ENCODE measurements at regions not wholly inside any gene's neighbourhood (a gene's known extent, or its start where the extent isn't known, plus 50 kb on each side); places are given as distances from the start of the nearest gene placed in this dataset.

DNA sequence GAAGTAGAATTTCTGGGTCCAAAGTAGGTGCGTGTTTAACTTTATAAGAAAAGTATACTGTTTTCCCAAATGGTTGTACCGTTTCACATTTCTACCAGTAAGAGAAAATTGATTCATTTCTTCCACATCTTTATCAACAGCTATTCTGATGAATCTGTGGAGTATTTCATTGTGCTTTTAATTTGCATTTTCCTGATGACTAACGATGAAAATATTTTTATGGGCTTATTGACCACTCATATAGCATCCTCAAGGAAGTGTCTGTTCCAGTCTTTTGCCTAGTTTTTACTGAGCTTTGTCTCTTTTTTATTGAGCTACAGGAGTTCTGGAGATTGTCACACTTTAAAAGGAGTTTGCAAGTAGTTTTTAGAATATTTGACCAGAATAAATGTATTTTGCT, 92.6 kb downstream of the ASB9 start:
- Histone ChIP-seq H3K14ac (replicated peaks; ENCODE audit: low read depth, low read length) (no peak overlapping the region), H2AK9ac (replicated peaks; ENCODE audit: low read depth, low read length, poor library complexity) (no peak overlapping the region), H3K9me1 (ENCODE audit: insufficient read depth, low read length) (no peaks in the 10 kb centered on the region), H3K27ac (ENCODE audit: insufficient read depth, low read length) (no peak overlapping the region), H3K23ac (ENCODE audit: low read depth, low read length) (no peak overlapping the region), H2BK15ac (ENCODE audit: low read depth, low read length) (no peak overlapping the region), H4K5ac (ENCODE audit: low read depth, low read length) (no peak overlapping the region), H3K79me1 (ENCODE audit: low read depth in 1 of 2, low read length in 2 of 2) (no peaks in the 10 kb centered on the region), H3K56ac (ENCODE audit: extremely low read depth, insufficient read depth, low read length) (no peak overlapping the region), H2AFZ (replicated peaks; ENCODE audit: low read length, poor library complexity) (no peak overlapping the region), H2BK120ac (ENCODE audit: low read depth, low read length) (no peak overlapping the region), H2BK5ac (ENCODE audit: low read depth, low read length, poor library complexity, severe bottlenecking) (no peak overlapping the region), H3K18ac (ENCODE audit: low read depth, low read length) (no peak overlapping the region), H3K4ac (ENCODE audit: low read depth, low read length) (no peak overlapping the region), H4K8ac (ENCODE audit: low read depth in 2 of 2, low read length in 2 of 2) (no peak overlapping the region), H3K27me3 (ENCODE audit: control insufficient read depth, insufficient read depth, low read length) (no peaks in the 10 kb centered on the region), H4K91ac (ENCODE audit: insufficient read depth, low read depth, low read length) (no peak overlapping the region), H3K4me1 (ENCODE audit: control insufficient read depth, insufficient read depth, low read length) (no peaks in the 10 kb centered on the region), H2AK5ac (ENCODE audit: low read depth, low read length) (no peak overlapping the region), H3K4me2 (ENCODE audit: low read depth, low read length) (no peak overlapping the region), H3K9ac (ENCODE audit: low read depth, low read length) (no peak overlapping the region), H3K36me3 (ENCODE audit: control insufficient read depth, insufficient read depth, low read length) (no peaks in the 10 kb centered on the region), H4K20me1 (ENCODE audit: insufficient read depth, low read length) (no peaks in the 10 kb centered on the region), H3K4me3 (ENCODE audit: insufficient read depth, low read depth, low read length) (no peak overlapping the region), H3K9me3 (ENCODE audit: control insufficient read depth, insufficient read depth, low read length) (no peaks in the 10 kb centered on the region), H2BK20ac (ENCODE audit: low read depth, low read length) (no peak overlapping the region)
- ChIA-PET POLR2A (ENCODE audit: unreplicated experiment) (no interaction called here), CTCF (no interaction called here)
- no peak for ATAC-seq (ENCODE audit: low read depth)
- TF ChIP-seq MAZ (IDR thresholded peaks at IDR 0.05; ENCODE audit: borderline replicate concordance, low read depth, low read length) (no peak), RCOR1 (IDR thresholded peaks at IDR 0.05; ENCODE audit: insufficient replicate concordance, low read length) (no peak), RFX5 (IDR thresholded peaks at IDR 0.05; ENCODE audit: low read depth, low read length) (no peak), SMC3 (IDR thresholded peaks at IDR 0.05; ENCODE audit: low read depth, low read length) (no peak), CEBPB (IDR thresholded peaks at IDR 0.05; ENCODE audit: low read depth, low read length) (no peak), MAFK (IDR thresholded peaks at IDR 0.05; ENCODE audit: low read depth, low read length) (no peak), NFE2L2 (IDR thresholded peaks at IDR 0.05; ENCODE audit: low read depth, low read length) (no peak), MXI1 (IDR thresholded peaks at IDR 0.05; ENCODE audit: borderline replicate concordance, low read depth, low read length) (no peak), BHLHE40 (IDR thresholded peaks at IDR 0.05; ENCODE audit: low read depth, low read length) (no peak), CHD1 (IDR thresholded peaks at IDR 0.05; ENCODE audit: low read depth, low read length) (no peak), POLR2A (IDR thresholded peaks at IDR 0.05; ENCODE audit: low read depth, low read length) (no peak), RAD21 (IDR thresholded peaks at IDR 0.05; ENCODE audit: low read length) (no peak)
- TF ChIP-seq, protein P1, sequence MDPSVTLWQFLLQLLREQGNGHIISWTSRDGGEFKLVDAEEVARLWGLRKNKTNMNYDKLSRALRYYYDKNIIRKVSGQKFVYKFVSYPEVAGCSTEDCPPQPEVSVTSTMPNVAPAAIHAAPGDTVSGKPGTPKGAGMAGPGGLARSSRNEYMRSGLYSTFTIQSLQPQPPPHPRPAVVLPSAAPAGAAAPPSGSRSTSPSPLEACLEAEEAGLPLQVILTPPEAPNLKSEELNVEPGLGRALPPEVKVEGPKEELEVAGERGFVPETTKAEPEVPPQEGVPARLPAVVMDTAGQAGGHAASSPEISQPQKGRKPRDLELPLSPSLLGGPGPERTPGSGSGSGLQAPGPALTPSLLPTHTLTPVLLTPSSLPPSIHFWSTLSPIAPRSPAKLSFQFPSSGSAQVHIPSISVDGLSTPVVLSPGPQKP (IDR thresholded peaks at IDR 0.05; ENCODE audit: borderline replicate concordance, low read depth, low read length) = no peak
- TF ChIP-seq, protein P2, sequence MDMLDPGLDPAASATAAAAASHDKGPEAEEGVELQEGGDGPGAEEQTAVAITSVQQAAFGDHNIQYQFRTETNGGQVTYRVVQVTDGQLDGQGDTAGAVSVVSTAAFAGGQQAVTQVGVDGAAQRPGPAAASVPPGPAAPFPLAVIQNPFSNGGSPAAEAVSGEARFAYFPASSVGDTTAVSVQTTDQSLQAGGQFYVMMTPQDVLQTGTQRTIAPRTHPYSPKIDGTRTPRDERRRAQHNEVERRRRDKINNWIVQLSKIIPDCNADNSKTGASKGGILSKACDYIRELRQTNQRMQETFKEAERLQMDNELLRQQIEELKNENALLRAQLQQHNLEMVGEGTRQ (IDR thresholded peaks at IDR 0.05; ENCODE audit: low read depth, low read length) = no peak
- TF ChIP-seq, protein P3, sequence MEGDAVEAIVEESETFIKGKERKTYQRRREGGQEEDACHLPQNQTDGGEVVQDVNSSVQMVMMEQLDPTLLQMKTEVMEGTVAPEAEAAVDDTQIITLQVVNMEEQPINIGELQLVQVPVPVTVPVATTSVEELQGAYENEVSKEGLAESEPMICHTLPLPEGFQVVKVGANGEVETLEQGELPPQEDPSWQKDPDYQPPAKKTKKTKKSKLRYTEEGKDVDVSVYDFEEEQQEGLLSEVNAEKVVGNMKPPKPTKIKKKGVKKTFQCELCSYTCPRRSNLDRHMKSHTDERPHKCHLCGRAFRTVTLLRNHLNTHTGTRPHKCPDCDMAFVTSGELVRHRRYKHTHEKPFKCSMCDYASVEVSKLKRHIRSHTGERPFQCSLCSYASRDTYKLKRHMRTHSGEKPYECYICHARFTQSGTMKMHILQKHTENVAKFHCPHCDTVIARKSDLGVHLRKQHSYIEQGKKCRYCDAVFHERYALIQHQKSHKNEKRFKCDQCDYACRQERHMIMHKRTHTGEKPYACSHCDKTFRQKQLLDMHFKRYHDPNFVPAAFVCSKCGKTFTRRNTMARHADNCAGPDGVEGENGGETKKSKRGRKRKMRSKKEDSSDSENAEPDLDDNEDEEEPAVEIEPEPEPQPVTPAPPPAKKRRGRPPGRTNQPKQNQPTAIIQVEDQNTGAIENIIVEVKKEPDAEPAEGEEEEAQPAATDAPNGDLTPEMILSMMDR (conservative IDR thresholded peaks at IDR 0.05; ENCODE audit: low read depth, low read length) = no peak
- intact Hi-C loops (cut with micrococcal nuclease) (no loop called here), dilution Hi-C loops (cut with HindIII; ENCODE audit: low sequenced_read_pairs, unreplicated experiment) (no loop called here), in situ Hi-C loops (cut with MboI; ENCODE audit: low sequenced_read_pairs) (no loop called here)
- WGBS, 2 experiments (ENCODE audit: extremely low coverage in 2 of 2, insufficient read length in 1 of 2) = no CpG with 5 or more reads among the region's 3 CpGs
- DNase-seq = no peak
- no TSS peak for BruUV-seq (replicated peaks)

All from IMR-90 (cell line).